ENCODE measurements at regions not wholly inside any gene's neighbourhood (a gene's known extent, or its start where the extent isn't known, plus 50 kb on each side); places are given as distances from the start of the nearest gene placed in this dataset.

GRCh38 chr4:187451776-187452175, 543.8 kb upstream of the ZFP42 start:
- TF ChIP-seq, protein P1, sequence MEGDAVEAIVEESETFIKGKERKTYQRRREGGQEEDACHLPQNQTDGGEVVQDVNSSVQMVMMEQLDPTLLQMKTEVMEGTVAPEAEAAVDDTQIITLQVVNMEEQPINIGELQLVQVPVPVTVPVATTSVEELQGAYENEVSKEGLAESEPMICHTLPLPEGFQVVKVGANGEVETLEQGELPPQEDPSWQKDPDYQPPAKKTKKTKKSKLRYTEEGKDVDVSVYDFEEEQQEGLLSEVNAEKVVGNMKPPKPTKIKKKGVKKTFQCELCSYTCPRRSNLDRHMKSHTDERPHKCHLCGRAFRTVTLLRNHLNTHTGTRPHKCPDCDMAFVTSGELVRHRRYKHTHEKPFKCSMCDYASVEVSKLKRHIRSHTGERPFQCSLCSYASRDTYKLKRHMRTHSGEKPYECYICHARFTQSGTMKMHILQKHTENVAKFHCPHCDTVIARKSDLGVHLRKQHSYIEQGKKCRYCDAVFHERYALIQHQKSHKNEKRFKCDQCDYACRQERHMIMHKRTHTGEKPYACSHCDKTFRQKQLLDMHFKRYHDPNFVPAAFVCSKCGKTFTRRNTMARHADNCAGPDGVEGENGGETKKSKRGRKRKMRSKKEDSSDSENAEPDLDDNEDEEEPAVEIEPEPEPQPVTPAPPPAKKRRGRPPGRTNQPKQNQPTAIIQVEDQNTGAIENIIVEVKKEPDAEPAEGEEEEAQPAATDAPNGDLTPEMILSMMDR (IDR thresholded peaks at IDR 0.05) = no peak
- no peak for TF ChIP-seq POLR2A (IDR thresholded peaks at IDR 0.05)
